22Rv1 (cell line): ENCODE measurements at regions not wholly inside any gene's neighbourhood (a gene's known extent, or its start where the extent isn't known, plus 50 kb on each side); places are given as distances from the start of the nearest gene placed in this dataset.

Experiments
- CTCF ChIP-seq: fragments of 450-650 bp; IDR thresholded peaks from 2 replicates; pipeline ENCODE4 v1.5.1; 2017; ENCODE audit warnings: mild to moderate bottlenecking
- ZFX ChIP-seq: fragments of 450-650 bp; IDR thresholded peaks from 2 replicates; pipeline ENCODE4 v1.6.1; 2017; ENCODE audit warnings: antibody characterized with exemption, borderline replicate concordance

GRCh38 chr7:88357294-88357693 lies 50.6 kb upstream of the STEAP4 start:
- TF ChIP-seq CTCF (peak; percentile 16; the same call in 1 of the 2 replicates), ZFX (no peak)
